ENCODE measurements at regions not wholly inside any gene's neighbourhood (a gene's known extent, or its start where the extent isn't known, plus 50 kb on each side); places are given as distances from the start of the nearest gene placed in this dataset.

DNA sequence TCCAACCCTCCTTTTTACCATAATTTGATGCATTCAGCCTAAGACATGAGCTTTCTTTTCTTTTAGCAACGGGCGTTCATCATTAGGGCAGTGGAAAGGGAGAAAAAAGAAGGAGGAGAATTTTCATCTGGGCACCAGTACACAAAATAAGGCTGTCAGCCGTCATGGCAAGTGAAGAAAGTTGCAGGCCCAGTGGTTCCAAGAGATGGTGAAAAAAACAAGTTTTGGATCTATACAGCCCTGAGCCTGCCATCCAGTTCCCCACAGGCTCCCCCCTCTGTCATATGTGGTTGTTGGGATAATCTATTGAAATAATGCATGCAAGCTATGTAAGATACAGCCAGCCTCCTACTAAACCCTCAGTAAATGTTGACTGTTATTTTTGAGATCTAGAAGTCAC is 500.6 kb upstream of the PROK2 start:
- H3K9me3 ChIP-seq (replicated peaks): peaks cover 9% of the 10 kb centered on the region
- no peak for DNase-seq
- peaks cover 15% of the 10 kb centered on the region for H3K4me1 ChIP-seq
- intact Hi-C loops (cut with micrococcal nuclease): no loop called here
- TF ChIP-seq, protein P1, sequence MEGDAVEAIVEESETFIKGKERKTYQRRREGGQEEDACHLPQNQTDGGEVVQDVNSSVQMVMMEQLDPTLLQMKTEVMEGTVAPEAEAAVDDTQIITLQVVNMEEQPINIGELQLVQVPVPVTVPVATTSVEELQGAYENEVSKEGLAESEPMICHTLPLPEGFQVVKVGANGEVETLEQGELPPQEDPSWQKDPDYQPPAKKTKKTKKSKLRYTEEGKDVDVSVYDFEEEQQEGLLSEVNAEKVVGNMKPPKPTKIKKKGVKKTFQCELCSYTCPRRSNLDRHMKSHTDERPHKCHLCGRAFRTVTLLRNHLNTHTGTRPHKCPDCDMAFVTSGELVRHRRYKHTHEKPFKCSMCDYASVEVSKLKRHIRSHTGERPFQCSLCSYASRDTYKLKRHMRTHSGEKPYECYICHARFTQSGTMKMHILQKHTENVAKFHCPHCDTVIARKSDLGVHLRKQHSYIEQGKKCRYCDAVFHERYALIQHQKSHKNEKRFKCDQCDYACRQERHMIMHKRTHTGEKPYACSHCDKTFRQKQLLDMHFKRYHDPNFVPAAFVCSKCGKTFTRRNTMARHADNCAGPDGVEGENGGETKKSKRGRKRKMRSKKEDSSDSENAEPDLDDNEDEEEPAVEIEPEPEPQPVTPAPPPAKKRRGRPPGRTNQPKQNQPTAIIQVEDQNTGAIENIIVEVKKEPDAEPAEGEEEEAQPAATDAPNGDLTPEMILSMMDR (IDR thresholded peaks at IDR 0.05; ENCODE audit: borderline replicate concordance): no peak
- no peak overlapping the region for H3K4me3 ChIP-seq
- H3K27ac ChIP-seq (replicated peaks): no peak overlapping the region
- H3K27me3 ChIP-seq (ENCODE audit: low read depth): peaks cover 5% of the 10 kb centered on the region
- H3K36me3 ChIP-seq: no peaks in the 10 kb centered on the region

DNA sequence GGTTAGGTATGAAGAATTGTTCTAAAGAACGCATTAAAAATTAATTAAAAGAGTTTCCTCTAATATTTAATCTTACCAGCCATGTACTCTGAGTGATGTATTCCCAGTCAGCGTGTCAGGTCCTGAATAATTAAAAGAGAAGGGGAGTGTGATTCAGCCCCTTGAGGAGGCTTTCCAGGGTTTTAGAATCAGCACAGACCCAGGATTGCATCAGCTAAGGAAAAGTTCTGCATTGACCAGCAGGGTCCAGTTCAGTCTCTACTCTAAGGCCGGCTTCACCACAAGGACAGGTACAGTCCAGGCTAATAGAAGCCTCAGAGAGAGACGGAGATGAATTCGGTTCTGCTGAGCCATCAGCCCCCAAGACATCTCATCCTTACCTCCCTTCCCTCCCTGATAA is 499.5 kb upstream of the PROK2 start:
- Histone ChIP-seq H3K27ac (replicated peaks) (no peak overlapping the region), H3K36me3 (no peaks in the 10 kb centered on the region), H3K9me3 (replicated peaks) (peaks cover 9% of the 10 kb centered on the region), H3K27me3 (ENCODE audit: low read depth) (peaks cover 5% of the 10 kb centered on the region), H3K4me3 (no peak overlapping the region), H3K4me1 (peaks cover 13% of the 10 kb centered on the region)
- DNase-seq: no peak
- intact Hi-C loops (cut with micrococcal nuclease): no loop called here
- TF ChIP-seq, protein P1 (IDR thresholded peaks at IDR 0.05; ENCODE audit: borderline replicate concordance): no peak

DNA sequence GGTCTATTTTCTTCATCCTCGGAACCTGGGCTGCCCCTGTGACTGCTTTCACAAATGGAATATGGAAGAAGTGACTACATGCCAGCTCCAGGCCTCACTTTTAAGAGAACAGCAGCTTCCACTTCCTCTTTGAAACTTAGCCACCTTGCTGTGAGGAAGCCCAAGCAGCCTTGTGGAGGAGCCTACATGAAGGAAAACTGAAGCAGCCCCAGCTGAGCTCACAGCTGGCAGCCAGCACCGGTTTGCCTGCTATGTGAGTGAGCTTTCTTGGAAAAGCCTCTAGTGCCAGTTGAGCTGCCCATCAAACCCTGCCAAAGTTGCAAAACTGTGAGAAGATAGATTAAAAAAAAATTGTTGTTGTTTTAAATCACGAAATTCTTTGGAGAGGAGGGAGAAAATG is 498.0 kb upstream of the PROK2 start:
- TF ChIP-seq, protein P1 (IDR thresholded peaks at IDR 0.05; ENCODE audit: borderline replicate concordance): no peak
- intact Hi-C loops (cut with micrococcal nuclease): no loop called here
- peaks cover 9% of the 10 kb centered on the region for H3K9me3 ChIP-seq (replicated peaks)
- DNase-seq: no peak
- H3K4me3 ChIP-seq: no peak overlapping the region
- no peaks in the 10 kb centered on the region for H3K4me1 ChIP-seq
- H3K27ac ChIP-seq (replicated peaks): no peak overlapping the region
- H3K36me3 ChIP-seq: no peaks in the 10 kb centered on the region
- H3K27me3 ChIP-seq (ENCODE audit: low read depth): no peaks in the 10 kb centered on the region

DNA sequence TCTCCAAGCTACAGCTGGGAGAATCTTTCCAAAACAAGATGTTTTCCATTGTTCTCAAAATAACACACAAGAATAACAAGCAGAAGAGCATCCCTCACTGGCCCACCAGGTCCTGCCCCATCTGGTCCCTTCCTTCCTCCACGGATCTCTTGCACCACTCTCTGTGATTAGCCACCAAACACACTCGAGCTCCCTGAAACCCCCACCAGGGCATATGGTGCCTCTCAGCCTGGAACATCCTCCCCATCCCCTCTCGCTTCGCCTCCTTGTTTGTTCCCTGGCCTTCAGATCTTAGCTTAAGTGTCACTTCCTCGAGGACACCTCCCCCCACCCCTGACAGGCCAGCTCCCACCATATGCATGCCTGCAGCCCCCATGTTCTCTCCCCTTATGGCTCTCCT is 496.6 kb upstream of the PROK2 start:
- DNase-seq: no peak

DNA sequence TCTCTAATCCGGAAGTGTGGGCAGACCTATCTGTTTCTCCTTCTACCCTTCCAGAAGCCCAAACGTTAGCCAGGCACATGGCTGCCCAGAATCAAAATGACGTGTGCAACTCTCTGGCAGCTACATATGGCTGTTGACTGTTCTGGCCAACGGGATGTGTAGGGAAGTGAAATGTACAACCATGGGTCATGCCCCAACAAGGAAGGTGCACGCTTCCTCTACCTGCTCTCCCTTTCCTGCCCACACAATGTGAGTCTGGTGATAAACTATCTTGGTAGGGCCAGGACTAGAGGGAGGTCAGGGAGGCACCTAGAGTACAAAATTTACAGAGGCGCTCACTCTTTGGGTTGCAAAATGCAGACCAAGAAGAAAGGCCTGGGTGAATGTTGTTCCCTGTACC is 495.9 kb upstream of the PROK2 start:
- Histone ChIP-seq H3K4me1 (no peaks in the 10 kb centered on the region), H3K27ac (replicated peaks) (no peak overlapping the region)
- intact Hi-C loops (cut with micrococcal nuclease): no loop called here

More for the DNA sequence above, 496.6 kb upstream of the PROK2 start:
- H3K27ac ChIP-seq (replicated peaks): no peak overlapping the region
- H3K27me3 ChIP-seq (ENCODE audit: low read depth): no peaks in the 10 kb centered on the region
- no peak overlapping the region for H3K4me3 ChIP-seq
- H3K4me1 ChIP-seq: no peaks in the 10 kb centered on the region
- intact Hi-C loops (cut with micrococcal nuclease): no loop called here
- H3K9me3 ChIP-seq (replicated peaks): peaks cover 9% of the 10 kb centered on the region
- TF ChIP-seq, protein P1 (IDR thresholded peaks at IDR 0.05; ENCODE audit: borderline replicate concordance): no peak
- no peaks in the 10 kb centered on the region for H3K36me3 ChIP-seq

More for the DNA sequence above, 495.9 kb upstream of the PROK2 start:
- peaks cover 9% of the 10 kb centered on the region for H3K9me3 ChIP-seq (replicated peaks)
- no peaks in the 10 kb centered on the region for H3K27me3 ChIP-seq (ENCODE audit: low read depth)
- no peak for DNase-seq
- H3K36me3 ChIP-seq: no peaks in the 10 kb centered on the region
- TF ChIP-seq, protein P1 (IDR thresholded peaks at IDR 0.05; ENCODE audit: borderline replicate concordance): no peak
- no peak overlapping the region for H3K4me3 ChIP-seq
